OCI-M1 (cell line): ENCODE measurements at regions not wholly inside any gene's neighbourhood (a gene's known extent, or its start where the extent isn't known, plus 50 kb on each side); places are given as distances from the start of the nearest gene placed in this dataset.
A peak's percentile ranks its signal among the peaks of the same experiment; 100 is the strongest.

ENCODE experiments used
- DNase-seq: peaks from one replicate; lab custom pipeline; 2025; lab: John Stamatoyannopoulos, UW

GRCh38 chr12:127205781-127206555 lies 1061.0 kb upstream of the TMEM132C start:
- no peak for DNase-seq

GRCh38 chr12:127209318-127209717 lies 1057.7 kb upstream of the TMEM132C start:
- DNase-seq, result no peak

GRCh38 chr12:127214186-127214585 lies 1052.8 kb upstream of the TMEM132C start:
- no peak for DNase-seq

- no peak for DNase-seq
Measured at GRCh38 chr12:127223011-127223410, 1044.0 kb upstream of the TMEM132C start.

GRCh38 chr12:127223731-127224130 lies 1043.2 kb upstream of the TMEM132C start:
- no peak for DNase-seq

- peak; percentile 18 for DNase-seq
Measured at GRCh38 chr12:127230843-127231260, 1036.1 kb upstream of the TMEM132C start.

- no peak for DNase-seq
Measured at GRCh38 chr12:127231371-127231770, 1035.6 kb upstream of the TMEM132C start.

- DNase-seq, result no peak
Measured at GRCh38 chr12:127233016-127233415, 1034.0 kb upstream of the TMEM132C start.

GRCh38 chr12:127235761-127236160 lies 1031.2 kb upstream of the TMEM132C start:
- DNase-seq, result no peak

GRCh38 chr12:127236491-127236890 lies 1030.5 kb upstream of the TMEM132C start:
- DNase-seq, result no peak

GRCh38 chr12:127237151-127237550 lies 1029.8 kb upstream of the TMEM132C start:
- DNase-seq, result no peak

GRCh38 chr12:127238107-127238506 lies 1028.9 kb upstream of the TMEM132C start:
- peak; percentile 26 for DNase-seq

- no peak for DNase-seq
Measured at GRCh38 chr12:127239781-127240180, 1027.2 kb upstream of the TMEM132C start.

- no peak for DNase-seq
Measured at GRCh38 chr12:127240249-127240929, 1026.6 kb upstream of the TMEM132C start.

- no peak for DNase-seq
Measured at GRCh38 chr12:127241072-127241817, 1025.7 kb upstream of the TMEM132C start.

- DNase-seq, result no peak
Measured at GRCh38 chr12:127245009-127245408, 1022.0 kb upstream of the TMEM132C start.

- no peak for DNase-seq
Measured at GRCh38 chr12:127245437-127245836, 1021.5 kb upstream of the TMEM132C start.

GRCh38 chr12:127247937-127248336 lies 1019.0 kb upstream of the TMEM132C start:
- DNase-seq, result no peak

- no peak for DNase-seq
Measured at GRCh38 chr12:127249428-127249827, 1017.5 kb upstream of the TMEM132C start.

GRCh38 chr12:127253797-127254327 lies 1013.1 kb upstream of the TMEM132C start:
- DNase-seq, result no peak

- DNase-seq, result no peak
Measured at GRCh38 chr12:127254420-127254955, 1012.5 kb upstream of the TMEM132C start.

- DNase-seq, result no peak
Measured at GRCh38 chr12:127257366-127257935, 1009.5 kb upstream of the TMEM132C start.
